Adrenal gland (tissue), 9 donors: ENCODE measurements at regions not wholly inside any gene's neighbourhood (a gene's known extent, or its start where the extent isn't known, plus 50 kb on each side); places are given as distances from the start of the nearest gene placed in this dataset.
"Not testable (repeated sequence)": the region's sequence is repeated elsewhere in the genome, so short reads cannot be mapped to it uniquely, and the experiment has no call there.

Experiments
- DNase-seq, 7 donors: peaks; one replicate each; pipeline ENCODE4 v3.0.0-alpha.2; 2019 to 2020
- H3K27ac ChIP-seq, 5 donors: fragments of 200-600 bp; sonication (generic) in 4 of 5; 1 replicate in 3 of 5; 2 replicates in 2 of 5; pipeline versions ENCODE4 v1.5.1 to v1.8.0; 2016 to 2020; ENCODE audit warnings: mild to moderate bottlenecking in 1 of 5
- H3K27me3 ChIP-seq: fragments of 200-600 bp; 2 replicates; pipeline ENCODE4 v1.8.0; 2021
- H3K36me3 ChIP-seq, 2 donors: fragments of 200-600 bp; replicated peaks in 1 of 2; 1 replicate in 1 of 2; 2 replicates in 1 of 2; pipeline versions ENCODE4 v1.5.1 to v1.8.0; 2018 to 2022
- H3K4me1 ChIP-seq, 2 donors: fragments of 200-600 bp; replicated peaks in 1 of 2; 1 replicate in 1 of 2; 2 replicates in 1 of 2; pipeline versions ENCODE4 v1.5.1 to v1.8.0; 2018 to 2021
- H3K4me3 ChIP-seq, 4 donors: fragments of 200-600 bp; sonication (generic) in 3 of 4; one replicate each; pipeline ENCODE4 v1.5.1; 2016 to 2018
- H3K9me3 ChIP-seq, 3 donors: fragments of 200-600 bp; sonication (generic) in 1 of 3; replicated peaks in 1 of 3; 1 replicate in 2 of 3; 2 replicates in 1 of 3; pipeline versions ENCODE4 v1.5.1 to v1.8.0; 2016 to 2021
- CTCF ChIP-seq, 6 experiments: fragments of 450-650 bp in 4 of 6; fragments of 200-600 bp in 2 of 6; sonication (generic) in 1 of 6; IDR thresholded peaks; 1 replicate in 5 of 6; 2 replicates in 1 of 6; pipeline versions ENCODE4 v1.5.1 to v1.8.0; 2016 to 2021; ENCODE audit warnings: antibody characterized with exemption in 6 of 6, mild to moderate bottlenecking in 2 of 6, moderate library complexity in 1 of 6
- POLR2A ChIP-seq, 2 donors: fragments of 450-650 bp; IDR thresholded peaks; one replicate each; pipeline ENCODE4 v1.6.1; 2017; ENCODE audit warnings: antibody characterized with exemption in 2 of 2, mild to moderate bottlenecking in 2 of 2, moderate library complexity in 1 of 2
- WGBS, 4 donors: extraction: QIAGEN DNeasy Blood & Tissue Kit in 2 of 4; methylation state at CpG; one replicate each; pipeline versions ENCODE4 v1.1.5 to v1.1.7; 2013 to 2017; 5-methylcytosine and 5-hydroxymethylcytosine counted together
- intact Hi-C, 2 donors: fragments of 100-400 bp; cut with DNase I; formaldehyde crosslinking; loops; one replicate each; pipeline versions ENCODE4 v1.14.1 to v1.15.0; 2022 to 2023
- donor health status: healthy with polysubstance abuse.
- donor health status: Bipolar disorder and iron deficiency.
- donor health status: DM: yes; HTN: yes; CAD: no.
- donor health status: DM: no; HTN: no; CAD: no.
- donor health status: DM: no; HTN: no; CAD: no.

GRCh38 chr7:28328822-28329660 is 83.3 kb upstream of the CREB5 start:
- Histone ChIP-seq H3K27me3 (no peaks in the 10 kb centered on the region), H3K4me3 (no peak overlapping the region), H3K4me1 (peaks cover 5 to 13% of the 10 kb centered on the region in 2 donors), H3K27ac (no peak overlapping the region), H3K9me3 (no peaks in the 10 kb centered on the region), H3K36me3 (no peaks in the 10 kb centered on the region)
- intact Hi-C loops = no loop called here
- TF ChIP-seq CTCF (IDR thresholded peaks at IDR 0.05) (no peak), POLR2A (IDR thresholded peaks at IDR 0.05) (no peak)
- no peak for DNase-seq
- 77 to 86% (median 85%) methylated on average over 9 of the region's 9 CpGs for WGBS, 4 donors

- no peak overlapping the region for H3K4me3 ChIP-seq
- H3K27me3 ChIP-seq = no peaks in the 10 kb centered on the region
- no peaks in the 10 kb centered on the region for H3K9me3 ChIP-seq
- peaks cover 5 to 13% of the 10 kb centered on the region in 2 donors for H3K4me1 ChIP-seq
- DNase-seq = no peak
- WGBS, 4 donors = 20 to 30% (median 26%) methylated on average over 6 of the region's 6 CpGs
- TF ChIP-seq CTCF (IDR thresholded peaks at IDR 0.05) = no peak
- TF ChIP-seq POLR2A (IDR thresholded peaks at IDR 0.05) = no peak
- intact Hi-C loops = no loop called here
- H3K36me3 ChIP-seq = no peaks in the 10 kb centered on the region
- no peak overlapping the region for H3K27ac ChIP-seq
These were observed 82.5 kb upstream of the CREB5 start for GRCh38 chr7:28329661-28330363.

- peaks cover 5 to 13% of the 10 kb centered on the region in 2 donors for H3K4me1 ChIP-seq
- DNase-seq = no peak
- H3K9me3 ChIP-seq = no peaks in the 10 kb centered on the region
- no peak overlapping the region for H3K27ac ChIP-seq
- intact Hi-C loops = no loop called here
- H3K27me3 ChIP-seq = no peaks in the 10 kb centered on the region
- TF ChIP-seq CTCF (IDR thresholded peaks at IDR 0.05) (no peak), POLR2A (IDR thresholded peaks at IDR 0.05) (no peak)
- 29 to 37% (median 36%) methylated on average over 4 of the region's 4 CpGs for WGBS, 4 donors
- no peaks in the 10 kb centered on the region for H3K36me3 ChIP-seq
- H3K4me3 ChIP-seq = no peak overlapping the region
These were observed 81.8 kb upstream of the CREB5 start for GRCh38 chr7:28330384-28331070.

- no peaks in the 10 kb centered on the region for H3K36me3 ChIP-seq
- no peaks in the 10 kb centered on the region for H3K27me3 ChIP-seq
- no peak overlapping the region for H3K27ac ChIP-seq
- no peak for DNase-seq
- intact Hi-C loops = no loop called here
- H3K9me3 ChIP-seq = no peaks in the 10 kb centered on the region
- H3K4me1 ChIP-seq = peaks cover 5 to 13% of the 10 kb centered on the region in 2 donors
- H3K4me3 ChIP-seq = no peak overlapping the region
- TF ChIP-seq CTCF (IDR thresholded peaks at IDR 0.05) (no peak), POLR2A (IDR thresholded peaks at IDR 0.05) (no peak)
- 79 to 88% (median 88%) methylated on average over 4 of the region's 4 CpGs for WGBS, 4 donors
These were observed 80.3 kb upstream of the CREB5 start for GRCh38 chr7:28332046-28332445.

- H3K9me3 ChIP-seq, H3K4me3 ChIP-seq, H3K27me3 ChIP-seq, DNase-seq, H3K27ac ChIP-seq, intact Hi-C loops, H3K36me3 ChIP-seq: not testable (repeated sequence)
- H3K4me1 ChIP-seq = peaks cover 5 to 13% of the 10 kb centered on the region in 2 donors
These were observed 78.8 kb upstream of the CREB5 start for GRCh38 chr7:28333548-28333947.
